Caco-2 (cell line): ENCODE measurements at regions not wholly inside any gene's neighbourhood (a gene's known extent, or its start where the extent isn't known, plus 50 kb on each side); places are given as distances from the start of the nearest gene placed in this dataset.

Experiments
- BruUV-seq: library from RNA; stranded (reverse); fragments of 400-500 nt; replicated peaks from 2 replicates; lab custom pipeline; 2021; lab: Mats Ljungman, UMichigan
- CTCF ChIA-PET: fragments of 300-600 bp; sonication (Branson Sonifier 250); formaldehyde crosslinking; loops from one replicate; lab custom pipeline; 2022; ENCODE audit warnings: antibody characterized with exemption; lab: Charles Lee
- POLR2A ChIA-PET: fragments of 300-600 bp; sonication (Branson Sonifier 250); formaldehyde crosslinking; loops from one replicate; lab custom pipeline; 2022; ENCODE audit warnings: antibody characterized with exemption; lab: Charles Lee
- DNase-seq, 2 experiments: peaks; one replicate each; pipeline versions ENCODE4 v3.0.0 to v3.0.0-alpha.2; 2020 to 2022
- H3K27me3 ChIP-seq: replicated peaks from 2 replicates; pipeline ENCODE4 v1.6.0; 2011; ENCODE audit warnings: low read length; ENCODE audit not compliant: control insufficient read depth, insufficient read depth
- H3K36me3 ChIP-seq: 2 replicates; pipeline ENCODE4 v1.5.1; 2011; ENCODE audit warnings: low read length; ENCODE audit not compliant: control insufficient read depth, insufficient read depth
- H3K4me1 ChIP-seq: fragments of 250-450 bp; sonication (Bioruptor Pico); 2 replicates; pipeline ENCODE4 v1.5.1; 2020; ENCODE audit warnings: mild to moderate bottlenecking
- H3K4me3 ChIP-seq: 2 replicates; pipeline ENCODE4 v1.5.1; 2011; ENCODE audit warnings: low read depth, mild to moderate bottlenecking, control low read depth, low read length
- H3K9me3 ChIP-seq: fragments of 250-450 bp; sonication (Bioruptor Pico); 2 replicates; pipeline ENCODE4 v1.5.1; 2020; ENCODE audit warnings: mild to moderate bottlenecking, moderate library complexity
- H3K27ac Mint-ChIP-seq: one replicate; pipeline ENCODE4 v1.8.0; 2022; ENCODE audit warnings: mixed read lengths; ENCODE audit not compliant: unreplicated experiment
- H3K27me3 Mint-ChIP-seq: one replicate; pipeline ENCODE4 v1.8.0; 2022; ENCODE audit warnings: mixed read lengths; ENCODE audit not compliant: insufficient read depth, unreplicated experiment
- H3K36me3 Mint-ChIP-seq: one replicate; pipeline ENCODE4 v1.8.0; 2022; ENCODE audit warnings: mild to moderate bottlenecking, mixed read lengths; ENCODE audit not compliant: insufficient read depth, unreplicated experiment
- H3K4me1 Mint-ChIP-seq: one replicate; pipeline ENCODE4 v1.8.0; 2022; ENCODE audit warnings: low read depth, mixed read lengths; ENCODE audit not compliant: unreplicated experiment
- H3K4me3 Mint-ChIP-seq: one replicate; pipeline ENCODE4 v1.8.0; 2022; ENCODE audit warnings: mild to moderate bottlenecking, moderate library complexity, mixed read lengths; ENCODE audit not compliant: unreplicated experiment
- H3K9me3 Mint-ChIP-seq: one replicate; pipeline ENCODE4 v1.8.0; 2022; ENCODE audit warnings: mixed read lengths; ENCODE audit not compliant: unreplicated experiment
- intact Hi-C: fragments of 100-400 bp; cut with micrococcal nuclease; formaldehyde crosslinking; loops from one replicate; pipeline ENCODE4 v1.10.0; 2022; ENCODE audit not compliant: unreplicated experiment
- TF ChIP-seq, protein P1 (sequence below), 2 experiments: fragments of 200-600 bp in 1 of 2; IDR thresholded peaks; 1 replicate in 1 of 2; 2 replicates in 1 of 2; pipeline versions ENCODE4 v1.5.1 to v1.8.0; 2011 to 2022; ENCODE audit warnings: antibody characterized with exemption in 1 of 2, control low read depth in 1 of 2, inconsistent platforms in 1 of 2, low read depth in 1 of 2, low read length in 1 of 2, mild to moderate bottlenecking in 1 of 2, moderate library complexity in 1 of 2; ENCODE audit not compliant: insufficient read depth in 1 of 2, severe bottlenecking in 1 of 2, unreplicated experiment in 1 of 2

GRCh38 chr2:150076281-150076680 lies 411.2 kb downstream of the RND3 start:
- POLR2A ChIA-PET = interaction anchor here (0.5 kb wide), 1 partner anchor 402 kb away, joined by 4 read pairs; no protein-coding TSS in a partner anchor
- no peak overlapping the region for H3K27ac Mint-ChIP-seq
- intact Hi-C loops = no loop called here
- CTCF ChIA-PET = no interaction called here
- H3K9me3 Mint-ChIP-seq = peaks cover 2% of the 10 kb centered on the region
- H3K27me3 Mint-ChIP-seq = no peaks in the 10 kb centered on the region
- no TSS peak for BruUV-seq
- DNase-seq = no peak
- TF ChIP-seq, protein P1, sequence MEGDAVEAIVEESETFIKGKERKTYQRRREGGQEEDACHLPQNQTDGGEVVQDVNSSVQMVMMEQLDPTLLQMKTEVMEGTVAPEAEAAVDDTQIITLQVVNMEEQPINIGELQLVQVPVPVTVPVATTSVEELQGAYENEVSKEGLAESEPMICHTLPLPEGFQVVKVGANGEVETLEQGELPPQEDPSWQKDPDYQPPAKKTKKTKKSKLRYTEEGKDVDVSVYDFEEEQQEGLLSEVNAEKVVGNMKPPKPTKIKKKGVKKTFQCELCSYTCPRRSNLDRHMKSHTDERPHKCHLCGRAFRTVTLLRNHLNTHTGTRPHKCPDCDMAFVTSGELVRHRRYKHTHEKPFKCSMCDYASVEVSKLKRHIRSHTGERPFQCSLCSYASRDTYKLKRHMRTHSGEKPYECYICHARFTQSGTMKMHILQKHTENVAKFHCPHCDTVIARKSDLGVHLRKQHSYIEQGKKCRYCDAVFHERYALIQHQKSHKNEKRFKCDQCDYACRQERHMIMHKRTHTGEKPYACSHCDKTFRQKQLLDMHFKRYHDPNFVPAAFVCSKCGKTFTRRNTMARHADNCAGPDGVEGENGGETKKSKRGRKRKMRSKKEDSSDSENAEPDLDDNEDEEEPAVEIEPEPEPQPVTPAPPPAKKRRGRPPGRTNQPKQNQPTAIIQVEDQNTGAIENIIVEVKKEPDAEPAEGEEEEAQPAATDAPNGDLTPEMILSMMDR (IDR thresholded peaks at IDR 0.05; ENCODE audit: insufficient read depth in 1 of 2, low read depth in 1 of 2, low read length in 1 of 2, severe bottlenecking in 1 of 2, unreplicated experiment in 1 of 2) = no peak
- no peak overlapping the region for H3K4me3 ChIP-seq
- H3K4me3 Mint-ChIP-seq = no peak overlapping the region
- H3K4me1 ChIP-seq = peaks cover 7% of the 10 kb centered on the region; the same call in 1 of the 2 replicates
- H3K4me1 Mint-ChIP-seq = peaks cover 5% of the 10 kb centered on the region
- H3K36me3 ChIP-seq = no peaks in the 10 kb centered on the region
- H3K9me3 ChIP-seq = 0 out of 2 replicates have a peak, but pooled peaks cover 2% of the 10 kb centered on the region
- no peaks in the 10 kb centered on the region for H3K36me3 Mint-ChIP-seq
- H3K27me3 ChIP-seq = no peaks in the 10 kb centered on the region

GRCh38 chr2:150075831-150076230 lies 411.6 kb downstream of the RND3 start:
- Histone ChIP-seq H3K9me3 (no peaks in the 10 kb centered on the region), H3K27me3 (no peaks in the 10 kb centered on the region), H3K4me3 (no peak overlapping the region), H3K36me3 (no peaks in the 10 kb centered on the region), H3K4me1 (peaks cover 7% of the 10 kb centered on the region; the same call in 1 of the 2 replicates)
- CTCF ChIA-PET = no interaction called here
- BruUV-seq = no TSS peak
- TF ChIP-seq, protein P1 (IDR thresholded peaks at IDR 0.05; ENCODE audit: insufficient read depth in 1 of 2, low read depth in 1 of 2, low read length in 1 of 2, severe bottlenecking in 1 of 2, unreplicated experiment in 1 of 2) = no peak
- POLR2A ChIA-PET = interaction anchor here (0.5 kb wide), 1 partner anchor 402 kb away, joined by 4 read pairs; no protein-coding TSS in a partner anchor
- DNase-seq = no peak
- Mint-ChIP-seq H3K27ac (peak overlapping the region; percentile 42), H3K9me3 (peaks cover 6% of the 10 kb centered on the region), H3K36me3 (no peaks in the 10 kb centered on the region), H3K4me1 (peaks cover 5% of the 10 kb centered on the region), H3K27me3 (no peaks in the 10 kb centered on the region), H3K4me3 (no peak overlapping the region)
- intact Hi-C loops = no loop called here

GRCh38 chr2:150066490-150066889 lies 421.0 kb downstream of the RND3 start:
- POLR2A ChIA-PET = no interaction called here
- CTCF ChIA-PET = no interaction called here
- no peaks in the 10 kb centered on the region for H3K27me3 Mint-ChIP-seq

More at GRCh38 chr2:150066490-150066889, 421.0 kb downstream of the RND3 start:
- no peaks in the 10 kb centered on the region for H3K36me3 ChIP-seq
- H3K9me3 ChIP-seq = no peaks in the 10 kb centered on the region
- H3K4me1 Mint-ChIP-seq = no peaks in the 10 kb centered on the region
- peaks cover 10% of the 10 kb centered on the region for H3K9me3 Mint-ChIP-seq
- TF ChIP-seq, protein P1 (IDR thresholded peaks at IDR 0.05; ENCODE audit: insufficient read depth in 1 of 2, low read depth in 1 of 2, low read length in 1 of 2, severe bottlenecking in 1 of 2, unreplicated experiment in 1 of 2) = no peak
- no peak overlapping the region for H3K27ac Mint-ChIP-seq
- H3K4me3 Mint-ChIP-seq = no peak overlapping the region
- no peak for DNase-seq
- no TSS peak for BruUV-seq
- intact Hi-C loops = no loop called here
- no peaks in the 10 kb centered on the region for H3K4me1 ChIP-seq
- no peak overlapping the region for H3K4me3 ChIP-seq
- H3K36me3 Mint-ChIP-seq = no peaks in the 10 kb centered on the region
- no peaks in the 10 kb centered on the region for H3K27me3 ChIP-seq
